G401 (cell line): ENCODE measurements at regions not wholly inside any gene's neighbourhood (a gene's known extent, or its start where the extent isn't known, plus 50 kb on each side); places are given as distances from the start of the nearest gene placed in this dataset.
"Not testable (repeated sequence)": the region's sequence is repeated elsewhere in the genome, so short reads cannot be mapped to it uniquely, and the experiment has no call there.

ENCODE experiments used
- DNase-seq: peaks from one replicate; pipeline ENCODE4 v3.0.0-alpha.2; 2015; ENCODE audit warnings: low spot score
- in situ Hi-C: cut with HindIII; loops from 2 replicates; pipeline ENCODE4 v1.10.0; 2016; ENCODE audit warnings: low sequenced_read_pairs, mixed read lengths

DNA sequence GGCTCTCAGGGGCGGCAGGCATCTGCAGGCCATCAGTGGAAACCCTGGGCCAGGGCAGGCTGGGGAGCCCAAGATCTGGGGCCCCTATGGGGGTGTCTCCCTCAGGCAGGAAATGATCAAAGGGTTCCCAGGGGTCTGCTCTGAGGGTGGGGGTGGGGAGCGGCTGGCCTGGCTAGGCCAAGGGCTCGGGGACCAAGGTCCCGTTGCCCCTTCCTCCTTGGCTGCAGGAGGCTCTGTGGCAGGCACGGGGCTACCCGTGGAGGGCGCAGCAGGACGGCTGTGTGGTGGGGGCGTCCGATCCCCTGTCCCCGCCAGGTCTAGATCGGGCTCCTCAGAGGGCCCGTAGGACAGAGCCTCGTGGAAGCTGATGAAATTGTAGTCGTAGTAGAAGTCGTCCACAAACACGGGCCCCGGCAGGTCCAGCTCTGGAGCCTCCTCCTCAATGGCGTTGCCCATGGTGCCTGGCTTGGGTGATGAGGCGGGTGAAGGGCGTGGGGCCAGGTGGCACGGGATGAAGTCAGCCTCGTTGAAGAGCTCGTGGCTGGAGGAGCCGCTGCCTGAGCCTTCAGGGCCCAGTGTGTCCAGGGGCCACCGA lies 117.8 kb upstream of the AKAP13 start:
- DNase-seq, in situ Hi-C loops: not testable (repeated sequence)

DNA sequence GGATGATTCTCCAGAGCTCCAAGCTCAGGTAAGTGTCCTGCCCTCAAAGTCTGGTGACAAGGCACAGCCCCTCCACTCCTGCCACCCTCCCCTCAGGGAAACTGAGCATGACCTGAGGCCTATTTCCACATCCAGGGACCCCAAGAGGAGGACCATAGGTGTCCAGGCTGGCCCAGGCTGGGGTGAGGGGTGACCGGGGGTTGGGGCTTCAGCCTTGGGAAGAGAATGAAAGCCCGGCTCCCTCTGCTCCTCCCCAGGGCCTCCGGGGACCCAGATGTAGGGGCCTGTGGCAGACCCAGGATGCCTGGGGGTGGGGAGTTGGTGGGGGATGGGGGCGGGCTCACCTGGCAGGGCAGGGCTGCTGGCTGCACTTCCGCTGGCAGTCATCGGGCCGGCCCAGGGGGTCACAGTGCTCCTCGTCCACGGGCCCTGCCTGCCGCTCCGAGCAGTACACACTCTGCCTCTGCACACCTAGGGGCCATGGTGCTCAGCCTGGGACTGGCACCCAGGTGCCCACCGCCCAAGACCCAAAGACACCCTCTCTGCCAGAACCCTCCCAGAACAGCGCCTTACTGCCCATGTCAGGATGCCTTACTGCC lies 116.5 kb upstream of the AKAP13 start:
- DNase-seq, in situ Hi-C loops: not testable (repeated sequence)

DNA sequence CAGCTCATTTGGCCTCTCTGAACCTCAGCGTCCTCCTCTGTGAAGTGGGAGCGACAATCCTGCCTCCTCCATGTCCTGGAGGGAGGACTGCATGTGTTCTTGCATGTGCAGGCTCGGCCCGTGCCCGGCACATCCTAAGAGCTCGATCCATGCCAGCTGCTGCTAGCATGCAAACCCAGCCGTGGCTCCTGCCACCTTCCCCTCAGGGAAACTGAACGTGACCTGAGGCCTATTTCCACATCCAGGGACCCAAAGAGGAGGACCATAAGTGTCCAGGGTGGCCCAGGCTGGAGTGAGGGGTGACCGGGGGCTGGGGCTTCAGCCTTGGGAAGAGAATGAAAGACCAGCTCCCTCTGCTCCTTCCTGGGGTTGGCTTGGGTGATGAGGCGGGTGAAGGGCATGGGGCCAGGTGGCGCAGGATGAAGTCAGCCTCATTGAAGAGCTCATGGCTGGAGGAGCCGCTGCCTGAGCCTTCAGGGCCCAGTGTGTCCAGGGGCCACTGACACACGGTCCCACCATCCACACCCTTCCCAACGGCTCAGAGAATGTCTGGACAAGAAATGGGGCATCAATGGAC lies 115.7 kb upstream of the AKAP13 start:
- in situ Hi-C loops, DNase-seq: not testable (repeated sequence)

- in situ Hi-C loops = not testable (repeated sequence)
Observed at GRCh38 chr15:85267158-85267857, 113.1 kb upstream of the AKAP13 start.

DNA sequence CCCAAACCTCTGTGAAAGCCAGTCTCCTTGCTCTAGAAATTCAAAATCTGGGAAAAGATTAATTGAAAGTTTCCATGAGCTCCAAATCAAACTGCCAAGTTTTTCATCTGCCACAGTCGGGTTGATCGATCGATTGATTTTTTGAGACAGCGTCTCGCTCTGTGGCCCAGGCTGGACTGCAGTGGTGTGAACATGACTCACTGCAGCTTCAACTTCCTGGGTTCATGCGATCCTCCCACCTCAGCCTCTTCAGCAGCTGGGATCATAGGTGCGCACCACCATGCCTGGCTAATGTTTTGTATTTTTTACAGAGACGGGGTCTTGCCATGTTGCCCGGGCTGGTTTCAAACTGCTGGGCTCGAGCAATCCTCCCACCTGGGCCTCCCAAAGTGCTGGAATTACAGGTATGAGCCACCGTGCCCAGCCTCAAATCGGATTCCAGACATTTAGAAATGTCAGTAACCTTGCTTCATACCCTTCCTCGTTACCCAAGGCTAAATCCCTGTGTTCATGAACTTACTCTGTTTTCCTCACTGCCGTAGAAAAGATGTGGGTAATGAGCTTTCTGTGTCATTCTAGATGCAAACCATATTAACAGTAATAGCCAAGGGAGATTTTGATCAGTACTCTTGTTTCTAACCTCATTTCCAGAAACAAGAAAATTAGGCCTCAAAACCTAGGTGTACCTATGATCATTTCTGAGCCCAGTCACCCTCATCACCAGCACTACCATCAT lies 105.9 kb upstream of the AKAP13 start:
- in situ Hi-C loops = no loop called here

More at GRCh38 chr15:85267158-85267857, 113.1 kb upstream of the AKAP13 start:
- not testable (repeated sequence) for DNase-seq

GRCh38 chr15:85276508-85276907 lies 103.9 kb upstream of the AKAP13 start:
- in situ Hi-C loops = no loop called here
- DNase-seq = no peak

More for the DNA sequence above, 105.9 kb upstream of the AKAP13 start:
- DNase-seq = no peak

GRCh38 chr15:85276921-85277320 lies 103.5 kb upstream of the AKAP13 start:
- DNase-seq = no peak
- in situ Hi-C loops = no loop called here

- in situ Hi-C loops = no loop called here
- no peak for DNase-seq
Observed at GRCh38 chr15:85277847-85278370, 102.5 kb upstream of the AKAP13 start.

- no peak for DNase-seq
- in situ Hi-C loops = no loop called here
Observed at GRCh38 chr15:85280203-85280602, 100.2 kb upstream of the AKAP13 start.

- no peak for DNase-seq
- in situ Hi-C loops = no loop called here
Observed at GRCh38 chr15:85281293-85281882, 99.0 kb upstream of the AKAP13 start.

DNA sequence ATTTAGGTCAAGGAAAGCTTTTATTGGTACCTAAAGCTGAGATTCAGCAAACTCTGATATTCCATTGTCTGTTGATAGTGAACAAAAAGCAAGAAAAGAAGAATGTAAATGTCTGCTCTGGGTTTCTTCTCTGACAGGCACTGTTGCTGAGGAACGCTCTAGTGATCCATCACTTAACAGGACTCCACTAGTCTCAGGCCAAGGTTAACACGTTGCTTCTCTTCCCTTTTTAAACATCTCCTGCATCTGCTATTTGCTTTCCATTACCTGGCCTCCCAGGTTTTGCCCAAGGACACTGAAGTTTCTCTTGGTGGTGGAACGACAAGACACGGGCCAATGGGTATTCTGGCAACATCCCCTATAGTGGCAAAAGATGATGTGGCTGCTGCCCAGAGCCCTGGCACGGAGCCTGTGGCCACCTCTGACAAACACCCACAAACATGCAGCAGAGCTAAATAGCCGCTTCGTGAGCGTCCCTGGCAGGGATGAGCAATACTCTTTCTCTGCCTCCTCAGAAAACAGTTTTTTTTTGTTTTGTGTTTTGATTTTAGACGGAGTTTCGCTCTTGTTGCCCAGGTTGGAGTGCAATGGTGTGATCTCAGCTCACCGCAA lies 97.8 kb upstream of the AKAP13 start:
- DNase-seq = no peak
- in situ Hi-C loops = no loop called here

DNA sequence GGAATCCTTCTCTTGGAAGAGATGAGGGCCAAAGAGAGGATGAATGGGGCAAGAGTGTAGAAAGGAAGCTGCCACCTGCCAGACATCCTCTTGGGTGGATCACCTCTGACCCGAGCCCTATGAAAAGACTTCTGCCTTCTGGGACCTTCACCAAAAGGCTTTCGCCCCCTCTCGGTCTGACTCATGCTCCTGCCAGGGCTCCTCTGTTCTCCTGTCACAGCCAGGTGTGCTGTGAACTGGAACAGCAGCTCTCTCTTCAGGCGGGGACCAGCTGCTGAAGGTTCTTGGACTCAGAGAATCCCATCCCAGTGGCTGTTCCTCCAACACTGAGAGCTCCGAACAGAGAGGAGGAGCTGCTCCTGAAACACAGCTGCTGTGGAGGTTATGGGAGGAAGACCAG lies 96.6 kb upstream of the AKAP13 start:
- DNase-seq, in situ Hi-C loops: not testable (repeated sequence)

DNA sequence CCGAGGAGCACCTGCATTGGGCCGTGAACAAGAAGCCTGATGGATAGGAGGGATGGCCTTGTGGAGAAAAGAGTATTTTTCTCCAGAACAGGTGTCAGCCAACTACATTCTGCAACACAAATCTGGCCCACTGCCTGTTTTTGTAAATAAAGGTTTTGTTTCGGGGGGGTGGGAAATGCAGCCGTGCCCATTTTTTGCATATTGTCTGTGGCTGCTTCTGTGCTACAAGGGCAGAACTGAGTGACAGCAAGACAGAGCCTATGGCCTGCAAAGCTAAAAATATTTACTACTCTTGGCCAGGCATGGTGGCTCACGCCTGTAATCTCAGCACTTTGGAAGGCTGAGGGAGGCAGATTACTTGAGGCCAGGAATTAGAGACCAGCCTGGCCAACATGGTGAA lies 95.9 kb upstream of the AKAP13 start:
- no peak for DNase-seq
- in situ Hi-C loops = no loop called here

DNA sequence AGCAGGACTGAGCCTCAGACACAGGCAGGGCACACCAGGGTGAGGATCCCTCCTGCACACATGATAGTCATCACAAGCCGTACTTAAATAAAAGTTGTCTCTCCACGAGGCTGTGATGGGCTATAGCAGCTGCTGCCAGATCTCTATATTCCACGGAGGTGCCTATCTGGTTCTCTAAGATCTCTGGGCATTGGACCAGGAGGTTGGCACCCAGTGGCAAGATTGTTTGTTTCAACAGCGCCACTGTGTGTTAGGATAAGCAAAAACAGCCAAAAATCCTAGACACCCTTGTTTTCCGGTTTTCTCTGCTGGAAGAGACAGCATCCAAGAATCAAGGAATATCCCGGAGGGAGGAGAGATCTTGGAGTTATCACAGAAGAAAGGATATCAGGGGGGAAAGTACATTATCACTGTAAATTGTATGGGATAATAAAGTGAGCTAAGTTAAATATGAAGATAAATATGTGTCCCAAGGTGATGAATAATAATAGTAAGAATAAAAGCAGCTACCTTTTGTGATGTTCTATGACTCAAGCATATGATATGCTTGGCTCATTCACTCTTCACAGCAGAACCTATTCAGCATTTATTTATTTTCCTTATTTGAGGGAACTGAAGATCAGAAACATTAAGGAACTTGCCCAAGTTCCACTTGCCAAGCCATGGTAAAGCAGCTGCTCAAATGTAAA lies 90.6 kb upstream of the AKAP13 start:
- DNase-seq = peak; percentile 58
- in situ Hi-C loops = no loop called here

DNA sequence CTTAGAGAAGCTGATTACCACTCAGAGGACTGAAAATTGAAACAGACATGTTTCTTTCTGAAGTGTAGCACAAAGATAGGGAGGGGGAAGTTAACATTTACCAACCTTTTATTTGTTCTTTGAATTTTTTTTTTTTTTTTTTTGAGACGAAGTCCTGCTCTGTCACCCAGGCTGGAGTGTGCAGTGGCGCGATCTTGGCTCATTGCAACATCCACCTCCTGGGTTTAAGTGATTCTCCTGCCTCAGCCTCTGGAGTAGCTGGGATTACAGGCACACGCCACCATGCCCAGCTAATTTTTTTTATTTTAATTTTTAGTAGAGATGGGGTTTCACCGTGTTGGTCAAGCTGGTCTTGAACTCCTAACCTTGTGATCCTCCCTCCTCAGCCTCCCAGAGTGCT lies 87.8 kb upstream of the AKAP13 start:
- in situ Hi-C loops, DNase-seq: not testable (repeated sequence)

- DNase-seq = peak; percentile 76
Observed at GRCh38 chr15:85296615-85297402, 83.6 kb upstream of the AKAP13 start.

DNA sequence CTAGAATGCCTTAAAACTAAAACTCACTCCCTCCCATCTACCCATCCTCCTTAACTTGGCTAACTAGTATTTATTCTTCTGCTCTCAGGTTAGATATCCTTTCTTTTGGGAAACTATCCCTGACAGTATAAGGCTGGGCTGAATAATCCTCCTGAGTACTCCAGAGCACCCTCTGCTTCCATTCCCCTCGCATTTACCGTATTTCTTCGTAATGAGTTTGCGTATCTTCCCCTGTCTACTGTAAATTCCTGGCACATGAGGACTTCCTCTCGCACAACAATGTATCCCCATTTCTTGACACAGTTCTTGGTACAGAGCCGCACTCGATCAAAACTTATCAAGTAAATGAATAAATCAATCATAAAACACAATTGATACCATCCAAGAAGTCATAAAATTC lies 82.9 kb upstream of the AKAP13 start:
- in situ Hi-C loops = no loop called here

More at GRCh38 chr15:85296615-85297402, 83.6 kb upstream of the AKAP13 start:
- in situ Hi-C loops = no loop called here

More for the DNA sequence above, 82.9 kb upstream of the AKAP13 start:
- no peak for DNase-seq
